ENCODE measurements at regions not wholly inside any gene's neighbourhood (a gene's known extent, or its start where the extent isn't known, plus 50 kb on each side); places are given as distances from the start of the nearest gene placed in this dataset.

DNA sequence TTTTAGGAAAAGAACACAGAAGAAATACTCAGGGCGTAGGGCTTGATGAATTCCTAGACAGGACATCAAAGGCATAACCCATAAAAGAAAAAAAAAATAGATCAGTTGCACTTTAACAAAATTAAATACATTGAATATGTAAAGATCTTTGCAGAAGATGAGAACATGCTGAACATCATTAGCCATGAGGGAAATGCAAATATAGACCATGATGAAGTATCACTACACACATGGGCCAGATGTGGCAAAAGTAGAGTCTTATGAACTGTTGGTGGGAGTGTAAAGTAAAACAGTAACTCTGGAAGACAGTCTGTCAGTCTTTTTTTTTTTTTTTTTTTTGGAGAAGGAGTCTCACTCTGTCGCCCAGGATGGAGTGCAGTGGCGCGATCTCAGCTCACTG, 246.7 kb upstream of the HSFY2 start:
- Histone ChIP-seq H3K9me3 (ENCODE audit: low read depth) (no peaks in the 10 kb centered on the region), H3K4me1 (ENCODE audit: low read depth) (no peaks in the 10 kb centered on the region), H3K27me3 (no peaks in the 10 kb centered on the region), H3K27ac (no peak overlapping the region), H3K36me3 (no peaks in the 10 kb centered on the region), H3K4me3 (no peak overlapping the region)
- TF ChIP-seq, protein P1, sequence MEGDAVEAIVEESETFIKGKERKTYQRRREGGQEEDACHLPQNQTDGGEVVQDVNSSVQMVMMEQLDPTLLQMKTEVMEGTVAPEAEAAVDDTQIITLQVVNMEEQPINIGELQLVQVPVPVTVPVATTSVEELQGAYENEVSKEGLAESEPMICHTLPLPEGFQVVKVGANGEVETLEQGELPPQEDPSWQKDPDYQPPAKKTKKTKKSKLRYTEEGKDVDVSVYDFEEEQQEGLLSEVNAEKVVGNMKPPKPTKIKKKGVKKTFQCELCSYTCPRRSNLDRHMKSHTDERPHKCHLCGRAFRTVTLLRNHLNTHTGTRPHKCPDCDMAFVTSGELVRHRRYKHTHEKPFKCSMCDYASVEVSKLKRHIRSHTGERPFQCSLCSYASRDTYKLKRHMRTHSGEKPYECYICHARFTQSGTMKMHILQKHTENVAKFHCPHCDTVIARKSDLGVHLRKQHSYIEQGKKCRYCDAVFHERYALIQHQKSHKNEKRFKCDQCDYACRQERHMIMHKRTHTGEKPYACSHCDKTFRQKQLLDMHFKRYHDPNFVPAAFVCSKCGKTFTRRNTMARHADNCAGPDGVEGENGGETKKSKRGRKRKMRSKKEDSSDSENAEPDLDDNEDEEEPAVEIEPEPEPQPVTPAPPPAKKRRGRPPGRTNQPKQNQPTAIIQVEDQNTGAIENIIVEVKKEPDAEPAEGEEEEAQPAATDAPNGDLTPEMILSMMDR (IDR thresholded peaks at IDR 0.05; ENCODE audit: low read depth, low read length) = no peak
- no peak for DNase-seq (ENCODE audit: low read depth in 1 of 2, low spot score in 1 of 2)

- TF ChIP-seq, protein P1 (IDR thresholded peaks at IDR 0.05; ENCODE audit: low read depth, low read length) = no peak
Measured at GRCh38 chrY:19016990-19017389, 243.5 kb upstream of the HSFY2 start.

DNA sequence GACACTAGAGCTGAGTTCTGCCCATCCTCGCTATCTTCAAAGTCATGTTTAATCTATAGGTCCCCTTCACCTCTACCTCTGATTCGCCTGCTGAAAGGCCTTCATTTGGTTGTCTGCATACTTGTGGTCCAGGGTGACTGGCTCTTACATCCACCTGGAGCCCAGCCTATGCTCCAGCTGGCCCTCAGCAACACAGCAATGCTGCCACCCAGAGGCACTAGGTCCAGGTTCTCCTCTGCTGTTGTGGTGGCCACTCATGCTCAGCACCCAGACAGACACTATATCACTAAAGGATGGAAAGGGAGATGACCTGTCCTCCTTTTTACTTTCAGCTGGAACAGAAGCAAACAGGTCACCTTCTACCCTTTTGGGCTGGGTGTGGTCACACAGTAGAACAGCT, 242.3 kb upstream of the HSFY2 start:
- H3K27me3 ChIP-seq = no peaks in the 10 kb centered on the region
- TF ChIP-seq, protein P1 (IDR thresholded peaks at IDR 0.05; ENCODE audit: low read depth, low read length) = peak; percentile 17
- no peaks in the 10 kb centered on the region for H3K9me3 ChIP-seq (ENCODE audit: low read depth)
- peak in 1 of 2 donors; percentile 15 for DNase-seq (ENCODE audit: low read depth in 1 of 2, low spot score in 1 of 2)
- no peaks in the 10 kb centered on the region for H3K36me3 ChIP-seq
- H3K4me3 ChIP-seq = no peak overlapping the region
- no peak overlapping the region for H3K27ac ChIP-seq
- H3K4me1 ChIP-seq (ENCODE audit: low read depth) = no peaks in the 10 kb centered on the region

More at GRCh38 chrY:19016990-19017389, 243.5 kb upstream of the HSFY2 start:
- Histone ChIP-seq H3K36me3 (no peaks in the 10 kb centered on the region), H3K4me1 (ENCODE audit: low read depth) (no peaks in the 10 kb centered on the region), H3K27me3 (no peaks in the 10 kb centered on the region), H3K27ac (no peak overlapping the region), H3K9me3 (ENCODE audit: low read depth) (no peaks in the 10 kb centered on the region), H3K4me3 (no peak overlapping the region)
- peak in 1 of 2 donors; percentile 2 for DNase-seq (ENCODE audit: low read depth in 1 of 2, low spot score in 1 of 2)

DNA sequence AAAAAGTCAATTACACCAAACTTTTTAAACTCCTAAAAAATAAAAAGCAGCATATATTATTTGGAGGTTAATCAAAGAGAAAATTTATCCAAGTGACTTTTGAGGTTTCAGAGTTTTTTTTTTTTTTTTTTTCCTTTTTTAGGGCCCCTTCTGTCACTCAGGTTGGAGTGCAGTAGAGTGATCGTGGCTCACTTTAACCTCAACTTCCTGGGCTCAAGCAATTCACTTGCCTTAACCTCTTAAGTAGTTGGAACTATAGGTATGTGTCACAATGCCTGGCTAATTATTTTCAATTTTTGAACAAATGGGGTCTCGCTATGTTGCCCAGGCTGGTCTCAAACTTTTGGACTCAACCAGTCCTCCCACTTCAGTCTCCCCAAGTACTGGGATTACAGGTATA, 241.7 kb upstream of the HSFY2 start:
- no peak overlapping the region for H3K27ac ChIP-seq
- no peaks in the 10 kb centered on the region for H3K27me3 ChIP-seq
- no peaks in the 10 kb centered on the region for H3K4me1 ChIP-seq (ENCODE audit: low read depth)
- DNase-seq (ENCODE audit: low read depth in 1 of 2, low spot score in 1 of 2) = no peak
- TF ChIP-seq, protein P1 (IDR thresholded peaks at IDR 0.05; ENCODE audit: low read depth, low read length) = no peak
- no peaks in the 10 kb centered on the region for H3K36me3 ChIP-seq
- no peaks in the 10 kb centered on the region for H3K9me3 ChIP-seq (ENCODE audit: low read depth)
- no peak overlapping the region for H3K4me3 ChIP-seq

- H3K27me3 ChIP-seq = no peaks in the 10 kb centered on the region
- H3K27ac ChIP-seq = no peak overlapping the region
- H3K4me3 ChIP-seq = no peak overlapping the region
- no peak for DNase-seq (ENCODE audit: low read depth in 1 of 2, low spot score in 1 of 2)
- no peaks in the 10 kb centered on the region for H3K9me3 ChIP-seq (ENCODE audit: low read depth)
- no peaks in the 10 kb centered on the region for H3K36me3 ChIP-seq
- TF ChIP-seq, protein P1 (IDR thresholded peaks at IDR 0.05; ENCODE audit: low read depth, low read length) = no peak
- H3K4me1 ChIP-seq (ENCODE audit: low read depth) = no peaks in the 10 kb centered on the region
Measured at GRCh38 chrY:19012985-19013384, 239.4 kb upstream of the HSFY2 start.

- TF ChIP-seq, protein P1 (IDR thresholded peaks at IDR 0.05; ENCODE audit: low read depth, low read length) = no peak
- no peak for DNase-seq (ENCODE audit: low read depth in 1 of 2, low spot score in 1 of 2)
- H3K9me3 ChIP-seq (ENCODE audit: low read depth) = no peaks in the 10 kb centered on the region
- no peak overlapping the region for H3K27ac ChIP-seq
- H3K4me3 ChIP-seq = no peak overlapping the region
- H3K27me3 ChIP-seq = no peaks in the 10 kb centered on the region
- H3K4me1 ChIP-seq (ENCODE audit: low read depth) = no peaks in the 10 kb centered on the region
- no peaks in the 10 kb centered on the region for H3K36me3 ChIP-seq
Measured at GRCh38 chrY:19011605-19012090, 238.1 kb upstream of the HSFY2 start.
